Fibroblast of peridontal ligament (primary cell): ENCODE measurements at regions not wholly inside any gene's neighbourhood (a gene's known extent, or its start where the extent isn't known, plus 50 kb on each side); places are given as distances from the start of the nearest gene placed in this dataset.

Experiments used
- DNase-seq: peaks from one replicate; pipeline ENCODE4 v3.0.0-alpha.2; 2010; ENCODE audit errors: extremely low read depth

DNA sequence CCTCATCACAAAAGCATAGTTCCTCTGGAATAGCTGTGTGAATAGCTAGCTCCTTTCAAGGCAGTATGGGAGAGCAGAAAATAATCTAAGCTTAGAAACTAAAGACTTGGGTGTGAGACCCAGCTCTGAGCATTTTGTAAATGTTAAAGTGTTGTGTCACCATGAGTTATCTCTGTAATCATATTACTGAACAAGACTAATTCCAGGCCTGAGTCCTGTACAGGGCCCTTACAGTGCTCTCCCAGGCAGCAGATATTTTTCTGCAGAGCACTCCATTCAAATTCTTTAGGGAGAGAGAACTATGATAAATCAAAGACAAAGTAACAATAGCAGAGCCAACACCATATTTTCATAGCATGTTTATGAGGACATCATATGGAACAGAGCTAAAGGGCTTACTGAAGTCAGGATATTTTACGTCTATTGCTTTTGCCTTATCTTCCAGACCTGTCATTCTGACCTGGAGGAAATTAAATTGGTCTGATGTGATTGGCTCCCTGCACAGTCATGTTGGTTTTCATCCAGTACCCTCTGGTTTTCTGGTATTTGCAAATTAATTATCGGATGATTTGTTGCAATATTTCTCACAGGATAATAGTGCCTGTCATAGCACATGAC is 172.6 kb upstream of the PPP2R3A start:
- DNase-seq, result no peak

DNA sequence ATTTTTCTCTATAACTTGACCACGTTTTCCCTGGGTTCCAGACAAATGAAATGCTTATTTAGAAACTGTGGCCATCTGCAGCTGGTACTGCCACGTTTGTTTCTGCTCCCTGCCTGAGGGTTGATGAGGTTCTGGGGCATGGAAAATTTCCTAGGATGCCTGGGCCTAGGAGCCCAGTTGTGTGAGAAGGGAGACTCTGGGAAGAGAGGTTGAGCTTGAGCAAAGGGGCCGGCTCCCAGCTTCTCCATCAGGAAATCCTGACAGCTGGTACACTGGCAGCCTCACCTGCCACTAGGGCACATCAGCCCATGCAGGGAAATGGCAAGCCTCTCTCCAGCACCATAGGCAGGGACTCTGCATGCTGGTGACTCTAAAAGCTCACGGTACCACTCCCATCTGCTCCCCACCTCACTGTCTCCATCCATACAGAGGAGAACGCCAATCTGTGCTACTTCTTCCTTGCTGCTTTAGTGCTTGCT is 165.4 kb upstream of the PPP2R3A start:
- DNase-seq, result no peak

DNA sequence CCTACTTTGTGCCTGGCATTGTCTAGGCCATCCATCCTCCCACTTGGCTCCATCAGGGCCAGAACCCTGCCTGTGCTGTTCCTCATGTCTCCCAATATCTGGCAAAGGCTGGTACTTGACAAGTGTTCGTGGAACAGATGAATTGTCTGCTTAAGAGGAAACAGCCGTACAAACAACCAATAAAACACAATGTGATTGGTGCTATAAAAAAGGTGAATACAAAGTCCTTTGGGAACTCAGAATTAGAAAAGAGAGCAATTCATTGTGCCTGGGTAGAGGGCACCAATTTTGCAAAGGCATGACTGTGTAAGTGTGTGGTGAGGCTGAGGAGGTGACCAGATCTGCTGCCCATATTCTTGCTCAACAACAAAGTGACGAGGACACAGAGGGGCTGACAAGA is 164.5 kb upstream of the PPP2R3A start:
- no peak for DNase-seq

DNA sequence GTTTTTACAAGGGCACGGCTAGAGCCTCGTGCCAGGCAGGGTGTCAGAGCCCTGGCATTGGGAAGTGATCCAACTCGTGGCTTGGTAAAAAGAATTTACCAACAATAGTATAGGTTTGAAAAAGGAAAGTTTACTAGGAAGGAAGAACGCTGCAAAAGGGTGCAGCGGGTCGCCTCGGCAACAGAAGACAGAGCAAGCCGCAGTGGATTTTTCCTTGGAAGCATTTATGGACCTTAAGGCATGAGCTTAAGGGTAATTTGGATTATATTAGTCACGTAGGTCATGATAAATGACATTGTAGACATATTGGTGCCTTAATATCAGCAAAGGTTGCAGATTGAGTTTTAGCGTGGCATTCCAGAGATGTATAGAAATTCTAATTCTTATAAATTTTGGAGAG is 163.4 kb upstream of the PPP2R3A start:
- DNase-seq, result no peak

DNA sequence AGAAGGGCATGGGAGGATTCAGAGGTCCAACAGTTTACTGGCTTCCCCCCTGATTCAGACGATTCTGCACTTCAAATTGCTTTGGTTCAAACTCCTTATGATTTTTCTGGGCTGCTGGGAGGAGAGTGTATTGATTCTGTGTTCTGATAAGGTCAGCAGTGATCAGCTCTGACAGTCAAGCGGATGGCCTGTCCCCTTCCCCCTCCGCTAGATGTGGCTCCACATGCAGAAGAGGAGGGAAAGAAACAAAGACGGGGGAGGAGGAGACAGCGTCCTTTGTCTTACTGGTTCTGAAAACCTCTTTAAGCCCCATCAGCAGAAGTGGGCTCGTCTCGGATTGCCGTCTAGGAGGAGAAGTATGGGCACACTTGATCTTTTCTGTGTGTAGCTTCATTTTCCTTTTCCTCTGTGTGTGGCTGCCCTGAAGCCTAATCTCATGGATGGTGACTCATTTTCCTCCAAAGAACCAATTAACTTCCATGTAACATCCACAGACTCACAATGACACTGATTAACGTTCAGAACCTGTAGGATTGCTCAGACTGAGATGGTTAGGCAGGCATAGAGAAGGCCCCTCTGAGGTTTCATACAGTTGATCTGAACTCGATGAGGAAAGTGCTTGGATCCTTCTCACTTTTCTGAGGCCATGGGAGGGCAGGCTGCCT is 162.4 kb upstream of the PPP2R3A start:
- DNase-seq, result no peak

DNA sequence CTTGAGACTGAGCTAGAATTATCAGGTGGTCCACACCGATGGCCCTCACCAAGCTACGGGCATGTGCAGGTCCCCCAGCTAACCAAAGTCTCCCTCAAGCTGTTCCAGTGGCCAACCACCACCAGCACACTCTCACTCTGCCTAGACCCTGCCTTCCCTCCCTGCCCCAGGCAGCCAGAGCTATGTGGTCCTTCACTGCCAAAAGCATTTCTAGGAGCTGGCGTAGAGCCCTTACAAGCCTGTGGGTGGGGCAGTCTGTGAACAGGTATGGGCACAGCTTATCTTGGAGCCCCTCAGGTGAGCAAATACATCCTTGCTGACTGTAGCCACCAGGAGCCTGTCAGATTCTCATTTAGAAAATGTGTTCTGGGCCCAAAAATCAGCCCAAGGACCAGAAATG is 159.8 kb upstream of the PPP2R3A start:
- no peak for DNase-seq

DNA sequence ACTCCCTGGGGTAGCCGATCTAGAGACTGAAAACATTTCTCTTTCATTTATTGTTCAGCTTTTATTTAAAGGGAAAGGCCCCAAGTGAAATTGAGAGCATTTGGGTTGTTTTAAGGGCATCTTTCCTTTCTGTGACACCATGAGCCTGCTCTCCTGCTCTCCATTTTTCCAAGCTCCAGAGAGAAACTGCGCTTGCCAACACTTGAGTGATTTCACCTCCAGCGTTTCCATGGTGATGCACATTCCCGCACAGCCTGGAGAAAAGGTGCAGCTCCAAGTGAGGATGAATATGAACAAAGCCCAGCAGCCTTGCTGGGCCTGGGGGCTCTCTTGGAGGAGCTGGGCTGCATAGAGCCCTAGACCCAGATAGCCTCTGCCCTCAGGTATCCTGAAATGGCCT is 159.2 kb upstream of the PPP2R3A start:
- DNase-seq, result no peak

DNA sequence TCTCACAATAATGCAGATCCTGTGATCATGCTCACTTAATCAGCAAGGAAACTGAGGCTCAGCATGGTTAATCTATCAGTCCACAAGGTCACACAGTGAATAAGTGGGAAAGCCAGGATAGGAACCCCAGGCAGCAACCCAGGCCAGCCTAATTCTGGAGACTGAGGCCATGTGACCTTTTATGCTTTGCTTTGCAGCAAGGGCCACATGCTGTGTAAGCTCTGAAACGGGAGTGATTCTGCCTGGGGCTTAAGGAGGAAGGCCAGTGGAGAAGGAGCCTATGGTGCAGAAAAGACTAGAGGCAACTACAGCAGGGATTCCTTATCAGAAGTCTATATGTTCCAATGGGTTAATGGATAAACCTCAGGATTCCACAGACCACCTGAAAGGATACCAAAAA is 157.6 kb upstream of the PPP2R3A start:
- no peak for DNase-seq

DNA sequence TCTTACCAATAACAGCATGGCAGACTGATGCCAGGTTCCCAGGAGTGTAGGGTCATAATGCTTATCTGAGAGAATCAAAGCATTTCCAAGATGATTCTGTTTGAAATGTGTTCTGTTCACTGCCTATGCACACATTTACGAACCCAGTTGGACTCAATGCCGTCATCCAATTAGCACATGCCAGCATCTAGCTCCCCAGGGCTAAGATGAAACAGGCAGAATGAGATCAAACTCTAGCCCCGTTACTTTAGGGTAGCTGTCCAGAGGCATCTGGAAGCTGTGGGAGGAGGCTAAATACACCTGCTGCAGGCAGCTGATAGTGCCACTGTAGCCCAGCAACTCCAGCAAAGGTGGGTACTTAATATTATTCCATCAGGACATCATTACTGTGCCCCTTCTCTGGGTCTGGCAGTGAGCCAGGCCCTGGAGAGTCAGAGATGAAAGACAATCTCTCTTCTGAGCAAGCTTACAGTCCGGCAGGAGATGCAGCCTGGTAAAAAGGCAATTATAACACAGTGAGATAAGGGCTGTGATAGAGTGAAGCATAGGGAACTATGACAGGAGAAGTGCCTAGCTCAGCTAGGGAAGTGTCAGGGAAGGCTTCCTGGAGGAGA is 156.4 kb upstream of the PPP2R3A start:
- DNase-seq, result no peak

DNA sequence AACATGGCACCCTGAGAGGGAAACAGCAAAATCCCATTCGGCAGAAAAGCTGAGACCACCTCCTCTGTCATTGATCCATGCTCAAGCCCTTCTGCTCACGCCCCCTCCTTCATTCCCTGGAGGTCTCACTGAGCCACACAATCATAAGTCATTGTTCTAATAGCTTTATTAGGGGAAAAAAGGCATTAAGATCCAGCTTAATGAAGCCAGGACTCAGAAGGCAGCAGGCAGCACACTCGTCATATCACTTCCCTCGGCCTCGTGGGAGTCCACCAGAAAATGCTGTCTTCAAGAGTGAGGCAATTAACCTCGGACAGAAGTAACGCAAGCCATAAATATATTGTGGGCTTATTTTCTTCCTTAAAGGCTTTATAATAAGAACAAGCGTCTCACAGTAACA is 153.9 kb upstream of the PPP2R3A start:
- DNase-seq, result no peak

DNA sequence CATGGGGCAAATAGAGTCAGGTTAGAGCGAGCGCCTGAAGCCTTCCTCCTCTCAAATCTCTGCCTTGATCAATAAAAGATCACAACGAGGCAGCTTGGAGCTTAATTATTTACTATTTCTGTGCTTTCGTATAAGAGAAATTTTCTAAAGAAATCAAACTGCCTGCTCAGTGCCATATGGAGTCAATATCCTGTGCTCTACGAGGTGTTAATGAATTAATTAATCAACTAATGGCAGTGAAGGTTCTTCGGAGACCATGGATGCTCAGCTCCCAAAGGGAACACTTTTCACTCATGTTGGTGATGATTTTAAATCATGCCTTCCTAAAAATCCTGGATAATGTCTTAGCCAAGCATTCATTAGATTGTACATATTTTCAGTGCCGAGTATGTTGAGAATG is 153.5 kb upstream of the PPP2R3A start:
- no peak for DNase-seq

DNA sequence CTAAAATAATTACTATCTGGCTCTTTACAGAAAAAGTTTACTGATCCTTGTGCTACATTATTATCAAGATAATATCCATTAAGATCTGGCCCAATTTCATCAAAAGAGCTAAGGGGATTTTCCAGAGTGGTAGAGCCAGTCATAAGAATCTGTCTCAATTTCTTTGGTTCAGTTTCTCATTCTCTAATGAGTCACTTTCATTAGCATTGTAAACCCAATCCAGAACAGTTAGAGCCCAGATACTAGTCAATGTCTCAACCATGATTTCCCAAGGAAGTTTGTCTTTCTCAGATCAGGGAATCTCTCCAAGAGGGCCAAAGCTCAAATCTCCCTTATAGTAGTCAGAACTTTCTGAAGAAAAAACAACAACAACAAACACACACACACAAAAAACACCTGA is 131.1 kb upstream of the PPP2R3A start:
- DNase-seq, result no peak

DNA sequence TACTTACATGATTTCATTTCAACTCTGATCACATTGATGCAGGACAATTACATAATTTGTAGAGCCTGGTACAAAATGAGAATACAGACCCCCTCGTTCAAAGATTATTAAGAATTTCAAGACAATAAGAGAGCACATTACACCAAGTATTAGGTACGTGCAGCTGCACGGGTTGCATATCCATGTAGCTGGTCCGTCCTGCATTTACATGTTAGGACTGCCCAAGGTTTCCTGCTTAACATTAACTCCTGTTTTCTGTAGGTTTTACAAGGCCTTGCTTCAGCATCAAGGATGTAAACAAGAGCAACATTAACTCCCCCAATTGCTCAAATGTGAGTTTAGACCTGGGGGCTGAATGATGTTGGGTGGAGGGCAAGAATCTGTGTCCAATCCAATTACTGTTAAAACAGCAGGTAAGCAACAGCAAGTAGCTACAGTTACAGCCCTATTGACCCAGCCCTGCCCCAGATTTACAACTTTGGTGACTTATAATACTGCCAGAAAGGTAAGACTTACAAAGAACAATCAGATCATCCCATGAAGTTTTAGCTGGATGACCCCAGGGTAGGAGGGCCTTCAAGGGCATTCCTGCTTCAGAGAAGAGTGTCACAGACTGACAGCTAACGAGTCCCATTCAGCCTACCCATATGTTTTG is 127.4 kb upstream of the PPP2R3A start:
- DNase-seq, result no peak

DNA sequence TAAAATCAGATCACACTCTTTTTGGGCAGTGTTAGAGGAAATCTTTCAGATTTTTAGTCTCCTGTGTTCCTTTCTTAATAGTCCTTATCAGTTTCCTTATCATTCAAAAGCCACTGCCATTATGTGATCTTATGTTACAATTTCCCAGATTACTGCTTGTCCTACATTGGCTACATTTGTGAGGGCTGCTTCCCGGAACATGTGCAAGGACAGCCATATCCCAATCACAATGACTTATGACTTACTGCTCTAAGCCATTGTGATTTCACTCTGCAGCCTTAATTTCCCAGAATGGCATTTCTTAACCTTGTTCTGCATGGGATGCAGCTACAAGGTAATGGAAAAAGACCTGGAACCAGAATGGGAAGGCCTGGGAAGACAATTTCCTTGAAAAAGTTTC is 125.1 kb upstream of the PPP2R3A start:
- no peak for DNase-seq

DNA sequence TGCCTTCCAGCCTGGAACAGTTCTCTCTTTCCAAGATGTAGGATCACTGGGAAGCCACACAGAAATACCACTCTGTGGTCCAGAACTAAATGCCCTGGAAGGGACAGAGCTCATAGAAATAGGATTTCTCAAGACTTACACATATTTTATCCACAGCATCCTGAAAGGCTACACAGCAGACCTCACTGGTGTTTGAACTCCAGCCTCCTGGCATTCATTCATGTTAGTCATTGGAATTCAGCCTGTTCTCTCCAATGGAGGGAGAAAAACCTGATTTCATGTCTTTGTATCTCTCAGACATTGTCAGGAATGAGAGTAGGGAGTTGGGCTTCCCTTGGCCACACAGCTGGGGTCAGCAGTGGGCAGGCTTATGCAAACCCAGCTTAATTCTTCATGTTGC is 121.1 kb upstream of the PPP2R3A start:
- DNase-seq, result peak; percentile 19

DNA sequence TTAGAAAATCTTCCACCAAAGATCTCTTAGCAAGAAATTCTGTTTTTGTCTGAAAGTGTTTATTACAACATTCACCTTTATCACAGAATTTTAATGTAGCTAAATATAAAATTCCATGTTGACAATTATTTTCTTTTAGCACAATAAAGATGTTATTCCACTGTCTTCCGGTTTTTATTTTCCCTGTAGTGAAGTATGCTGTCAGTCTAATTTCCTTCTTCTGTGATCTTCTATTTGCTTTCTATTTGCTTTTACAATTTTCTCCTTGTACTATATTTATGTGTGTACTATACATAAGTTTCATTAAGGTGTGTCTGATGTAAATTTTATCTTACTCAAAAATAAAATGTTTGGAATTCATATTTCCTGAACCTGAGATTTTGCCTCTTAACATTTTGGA is 117.5 kb upstream of the PPP2R3A start:
- no peak for DNase-seq

DNA sequence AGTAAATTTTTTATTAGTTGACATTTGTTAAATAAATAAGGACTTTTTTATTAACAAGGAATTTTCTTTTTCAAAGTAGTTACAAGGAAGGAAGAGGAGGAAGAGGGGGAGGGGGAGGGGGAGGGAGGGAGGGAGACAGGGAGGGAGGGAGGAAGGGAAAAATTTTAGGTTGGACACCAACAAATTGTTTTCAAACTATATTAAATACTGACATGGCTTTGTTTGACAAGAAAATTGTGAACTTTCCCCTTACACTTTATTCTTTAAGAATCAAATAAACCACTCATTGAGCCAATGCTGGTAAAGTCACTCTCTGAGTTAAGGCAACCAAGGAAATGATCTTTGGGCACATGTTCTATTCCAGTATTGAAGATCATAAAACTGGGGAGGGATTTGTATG is 115.7 kb upstream of the PPP2R3A start:
- no peak for DNase-seq

DNA sequence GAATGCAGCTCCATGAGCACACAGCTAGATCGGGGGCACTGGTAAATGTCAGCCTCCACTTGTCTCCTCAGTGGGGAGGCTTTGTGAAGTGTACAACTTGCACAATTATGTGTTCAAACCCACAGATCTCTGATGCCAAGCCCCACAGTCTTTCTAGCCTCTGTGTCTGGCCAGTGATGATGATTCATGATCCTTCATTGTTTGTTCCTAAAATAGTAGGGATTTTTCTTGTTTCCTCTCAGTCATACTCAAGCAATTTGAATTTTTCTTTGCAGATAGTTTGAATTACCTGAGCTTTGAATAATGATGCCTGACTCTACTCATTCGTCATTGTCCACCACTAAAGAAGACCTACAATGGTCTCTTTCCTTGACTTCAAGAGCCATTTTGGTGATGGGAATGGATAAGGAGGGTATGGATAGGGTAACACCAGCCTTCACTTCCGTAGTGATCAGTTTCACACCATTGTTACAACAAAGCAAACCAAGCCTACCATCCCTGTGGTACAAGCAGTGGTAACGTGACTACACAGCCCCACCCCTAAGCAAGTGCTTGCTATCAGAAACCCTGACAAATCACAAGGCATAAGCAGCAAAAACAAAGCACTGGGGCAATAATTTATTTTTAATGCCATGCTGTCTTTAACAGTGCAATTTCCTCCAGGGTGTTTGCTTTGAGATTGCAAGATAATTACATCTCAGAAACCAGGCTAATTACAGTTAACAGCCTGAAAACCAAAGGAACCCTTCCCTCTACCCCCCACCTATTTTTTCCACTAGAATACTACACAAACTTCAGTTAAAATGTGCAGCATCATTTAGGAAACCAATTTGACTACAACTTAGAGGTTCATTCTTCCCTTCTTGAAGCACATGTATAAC is 114.1 kb upstream of the PPP2R3A start:
- peak; percentile 29 for DNase-seq

DNA sequence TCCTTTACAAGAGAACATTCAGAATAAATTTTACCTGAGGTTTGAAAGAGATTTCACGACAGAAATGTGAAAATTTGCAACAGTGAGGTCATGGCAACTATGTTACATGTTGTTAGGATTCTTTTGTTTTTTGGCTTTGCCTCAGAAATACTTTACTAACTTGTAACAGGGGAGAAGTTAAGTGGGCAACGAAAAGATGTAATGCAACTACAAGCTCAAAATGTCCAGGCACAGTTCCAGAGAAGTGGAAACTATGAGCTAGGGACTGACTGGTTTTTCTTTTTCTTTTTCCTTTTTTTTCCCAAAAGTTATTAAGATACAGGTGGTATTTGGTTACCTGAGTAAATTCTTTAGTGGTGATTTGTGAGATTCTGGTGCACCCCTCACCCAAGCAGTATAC is 111.5 kb upstream of the PPP2R3A start:
- peak; percentile 29 for DNase-seq

DNA sequence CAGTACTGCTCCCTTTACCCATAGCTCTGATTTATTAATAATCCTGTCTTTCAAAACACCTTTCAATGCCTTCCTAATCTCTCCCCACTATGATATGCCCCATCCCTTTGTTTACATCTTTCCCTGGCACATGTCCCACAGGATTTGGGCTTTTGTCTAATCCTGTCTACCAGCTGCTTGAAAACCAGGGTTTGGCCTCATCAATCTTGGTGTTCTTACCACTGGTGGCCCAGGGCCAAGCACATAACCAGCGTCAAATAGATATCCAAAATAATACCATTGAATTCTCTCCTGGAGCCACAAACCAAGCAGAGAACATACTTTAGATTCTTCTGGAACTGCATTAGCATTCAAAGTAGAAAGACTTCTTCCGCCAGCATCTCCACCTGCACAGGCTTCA is 104.8 kb upstream of the PPP2R3A start:
- DNase-seq, result no peak

DNA sequence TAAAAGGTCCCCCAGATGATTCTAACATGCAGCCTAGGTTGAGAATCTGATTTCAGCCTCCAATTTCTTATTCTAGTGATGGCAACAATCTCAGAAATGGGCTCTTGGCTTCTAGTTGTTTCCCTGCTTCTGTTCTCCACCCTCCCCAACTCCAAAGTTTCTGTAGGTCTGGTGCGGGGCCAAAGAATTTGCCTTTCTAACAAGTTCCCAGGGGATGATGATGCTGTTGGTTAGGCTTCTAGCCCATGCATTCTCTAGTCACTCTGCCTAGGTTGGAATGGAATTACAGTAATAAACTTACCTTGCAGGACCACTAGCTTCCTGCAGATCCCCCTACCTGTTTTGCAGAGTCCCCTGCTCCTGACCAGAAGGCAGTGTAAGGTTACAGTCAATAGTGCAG is 103.2 kb upstream of the PPP2R3A start:
- DNase-seq, result peak; percentile 46

DNA sequence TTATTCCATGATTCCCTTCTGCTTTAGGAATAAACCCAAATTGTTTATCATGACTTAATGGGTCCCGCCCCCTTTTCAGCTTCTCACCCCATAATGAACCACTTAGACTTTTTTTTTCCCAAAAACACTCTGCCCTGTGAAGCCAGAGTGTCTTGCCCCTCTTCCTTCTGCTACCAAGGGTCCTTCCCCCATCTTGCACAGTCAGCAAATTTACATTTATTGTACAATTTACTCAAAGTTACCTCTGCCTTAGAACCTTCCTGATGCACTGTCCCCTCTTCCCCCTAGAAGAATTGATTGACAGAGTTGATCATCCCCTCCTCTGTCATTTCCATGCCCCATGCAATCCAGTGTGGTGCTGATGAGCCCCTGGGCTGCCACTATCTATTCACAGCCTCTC is 101.5 kb upstream of the PPP2R3A start:
- DNase-seq, result no peak
